ENCODE measurements at regions not wholly inside any gene's neighbourhood (a gene's known extent, or its start where the extent isn't known, plus 50 kb on each side); places are given as distances from the start of the nearest gene placed in this dataset.

GRCh38 chr15:77541421-77542181 lies 91.1 kb downstream of the LINGO1 start:
- no peak for DNase-seq

GRCh38 chr15:77540312-77541060 lies 92.2 kb downstream of the LINGO1 start:
- DNase-seq, result no peak

GRCh38 chr15:77538793-77539497 lies 93.8 kb downstream of the LINGO1 start:
- no peak for DNase-seq

DNA sequence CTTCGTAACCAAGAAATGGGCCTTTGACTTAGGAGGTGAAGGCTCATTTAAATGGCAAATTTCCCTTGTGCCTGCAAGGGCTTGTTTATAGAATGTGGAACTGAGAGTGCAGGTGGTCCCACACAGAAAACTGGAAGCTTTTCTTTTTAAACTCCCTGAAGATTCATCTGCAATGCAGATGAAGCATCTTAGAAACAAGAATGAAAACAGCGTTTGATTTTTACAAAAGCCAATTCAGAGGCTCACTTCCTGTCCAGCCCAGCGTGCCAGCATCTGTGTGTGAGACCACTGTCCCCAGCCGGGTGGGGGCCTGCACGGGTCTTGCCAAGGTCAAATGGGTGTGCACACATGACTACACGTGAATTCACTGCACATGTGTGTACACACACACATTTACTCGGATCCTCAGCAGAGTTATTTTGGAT lies 94.7 kb downstream of the LINGO1 start:
- no peak for DNase-seq

DNA sequence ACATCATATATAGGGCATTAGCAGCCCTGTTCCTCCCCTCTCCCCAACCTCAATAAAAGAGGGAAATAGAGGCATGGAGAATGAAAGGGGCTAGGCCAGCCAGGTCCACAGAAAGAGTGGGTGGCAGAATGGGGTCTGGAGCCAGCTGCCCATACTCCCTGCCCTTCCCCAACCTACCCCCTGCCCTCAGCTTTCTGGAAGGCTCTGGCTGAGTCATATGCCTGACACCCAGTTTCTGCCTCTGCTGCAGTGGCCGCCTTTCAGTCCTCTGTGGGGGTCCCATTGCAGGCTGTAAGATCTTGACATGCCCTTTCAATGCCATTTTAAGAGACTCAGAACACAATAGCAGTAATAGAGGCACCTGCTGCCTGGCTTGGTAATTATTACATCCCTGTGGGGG lies 95.7 kb downstream of the LINGO1 start:
- no peak for DNase-seq

GRCh38 chr15:77535845-77536244 lies 96.9 kb downstream of the LINGO1 start:
- no peak for DNase-seq
